AG04449 (cell line): ENCODE measurements at regions not wholly inside any gene's neighbourhood (a gene's known extent, or its start where the extent isn't known, plus 50 kb on each side); places are given as distances from the start of the nearest gene placed in this dataset.

Source experiments
- CTCF ChIA-PET: fragments of 350-600 bp; formaldehyde crosslinking; extraction: SDS; loops from one replicate; lab custom pipeline; 2021; ENCODE audit warnings: antibody characterized with exemption; lab: Yijun Ruan, JAX
- POLR2A ChIA-PET: fragments of 400-600, 350-600 bp; formaldehyde crosslinking; extraction: SDS; loops from one replicate; lab custom pipeline; 2020; ENCODE audit warnings: antibody characterized with exemption, inconsistent platforms; lab: Yijun Ruan, JAX
- DNase-seq: peaks from one replicate; pipeline ENCODE4 v3.0.0-alpha.2; 2010; ENCODE audit warnings: low read depth, low spot score
- H3K4me3 ChIP-seq: 2 replicates; pipeline ENCODE4 v1.5.1; 2011; ENCODE audit warnings: low read depth, mild to moderate bottlenecking, control low read depth, low read length
- CTCF ChIP-seq: IDR thresholded peaks from one replicate; pipeline ENCODE4 v1.5.1; 2011; ENCODE audit warnings: mild to moderate bottlenecking, moderate library complexity, low read length, control low read depth, inconsistent platforms; ENCODE audit not compliant: insufficient read depth; ENCODE audit errors: missing control alignments

- H3K4me3 ChIP-seq = no peak overlapping the region
- no peak for TF ChIP-seq CTCF
- POLR2A ChIA-PET = interaction anchor here (1.5 kb wide), 1 partner anchor 10 kb away, joined by 5 read pairs; no protein-coding TSS in a partner anchor
- no peak for DNase-seq
- CTCF ChIA-PET = interaction anchor here (1.5 to 4.2 kb wide), 4 partner anchors 17 to 132 kb away, joined by 3 to 37 read pairs (median 4); no protein-coding TSS in a partner anchor
These were observed 257.9 kb downstream of the UACA start for GRCh38 chr15:70505411-70505919.

- POLR2A ChIA-PET = interaction anchor here (1.5 kb wide), 1 partner anchor 9 kb away, joined by 5 read pairs; no protein-coding TSS in a partner anchor
- no peak for DNase-seq
- TF ChIP-seq CTCF = no peak
- H3K4me3 ChIP-seq = no peak overlapping the region
- CTCF ChIA-PET = interaction anchor here (1.5 to 4.2 kb wide), 5 partner anchors 16 to 1029 kb away, joined by 3 to 37 read pairs (median 4); no protein-coding TSS in a partner anchor
These were observed 258.4 kb downstream of the UACA start for GRCh38 chr15:70504988-70505387.

GRCh38 chr15:70504299-70504951, 258.9 kb downstream of the UACA start:
- DNase-seq = no peak
- H3K4me3 ChIP-seq = no peak overlapping the region
- POLR2A ChIA-PET = interaction anchor here (0.6 to 1.5 kb wide), 2 partner anchors 9 to 403 kb away, joined by 3 to 5 read pairs; no protein-coding TSS in a partner anchor
- TF ChIP-seq CTCF = no peak
- CTCF ChIA-PET = interaction anchor here (0.8 to 4.2 kb wide), 5 partner anchors 12 to 1028 kb away, joined by 3 to 37 read pairs (median 4); no protein-coding TSS in a partner anchor

DNA sequence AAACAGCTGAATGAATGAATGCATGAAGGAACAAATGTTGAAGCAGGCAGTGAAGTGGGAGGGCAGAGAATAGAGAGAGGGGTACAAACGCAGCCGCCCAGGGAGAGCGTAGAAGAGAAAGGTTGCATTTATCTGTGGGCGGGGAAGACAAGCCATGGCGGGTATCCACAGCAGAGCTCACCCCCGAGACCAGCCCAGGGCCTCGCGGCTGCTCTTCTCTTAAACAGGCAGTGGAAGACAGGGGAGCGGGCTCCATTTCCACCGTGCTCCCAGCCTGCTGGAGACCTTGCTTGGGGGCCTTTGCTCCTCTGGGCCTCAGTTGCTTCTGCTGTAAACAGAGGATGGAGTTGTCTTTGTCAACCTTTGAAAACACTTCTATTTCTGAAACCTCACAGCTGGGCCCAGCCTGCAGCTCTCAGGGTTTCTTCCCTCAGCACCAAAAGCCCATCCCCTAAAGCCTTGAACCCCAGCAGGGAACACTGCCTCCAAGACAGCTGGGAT, 259.5 kb downstream of the UACA start:
- CTCF ChIA-PET = interaction anchor here (0.8 to 4.2 kb wide), 4 partner anchors 11 to 1028 kb away, joined by 3 to 37 read pairs (median 4); no protein-coding TSS in a partner anchor
- no peak for DNase-seq
- H3K4me3 ChIP-seq = no peak overlapping the region
- no peak for TF ChIP-seq CTCF
- POLR2A ChIA-PET = interaction anchor here (0.6 to 1.5 kb wide), 3 partner anchors 8 to 1041 kb away, joined by 3 to 5 read pairs (median 3); no protein-coding TSS in a partner anchor

DNA sequence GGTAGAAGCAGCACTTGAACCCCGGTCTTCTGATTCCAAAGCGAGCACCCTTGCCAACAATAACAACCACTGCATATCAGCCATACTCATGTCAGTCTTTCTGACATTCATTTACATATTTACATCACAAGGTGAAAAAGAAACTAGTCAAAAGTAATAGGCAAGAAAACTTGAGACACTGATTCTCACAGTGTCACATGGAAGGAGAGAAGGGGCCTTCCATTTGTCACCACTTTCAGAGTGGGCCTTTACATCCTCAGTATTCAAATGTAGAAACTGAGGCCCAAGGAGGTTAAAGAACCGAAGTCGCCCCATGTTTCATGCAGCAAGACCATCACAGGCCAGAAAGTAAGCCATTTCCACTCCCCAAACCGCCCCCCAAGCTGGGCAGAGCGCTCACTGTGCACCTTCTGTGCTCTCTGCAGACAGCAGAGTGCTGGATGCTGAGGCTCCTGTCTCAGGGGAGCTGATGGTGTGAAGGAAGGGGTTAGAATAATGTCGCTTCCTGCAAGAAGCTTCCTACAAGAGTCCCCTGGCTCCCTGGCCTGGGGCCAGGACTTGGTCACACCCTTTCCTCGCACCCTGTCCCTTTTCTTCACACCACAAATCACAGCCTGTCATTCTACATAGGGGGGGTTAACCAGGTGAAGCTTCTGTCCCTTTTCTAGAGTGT, 260.1 kb downstream of the UACA start:
- ChIA-PET POLR2A (interaction anchor here (0.6 kb wide), 1 partner anchor 1041 kb away, joined by 3 read pairs; no protein-coding TSS in a partner anchor), CTCF (interaction anchor here (0.8 to 4.2 kb wide), 3 partner anchors 11 to 1027 kb away, joined by 3 to 37 read pairs (median 5); no protein-coding TSS in a partner anchor)
- H3K4me3 ChIP-seq = no peak overlapping the region
- no peak for DNase-seq
- TF ChIP-seq CTCF = no peak
